Tibial artery (tissue), 4 donors: ENCODE measurements at regions not wholly inside any gene's neighbourhood (a gene's known extent, or its start where the extent isn't known, plus 50 kb on each side); places are given as distances from the start of the nearest gene placed in this dataset.

Experiments
- DNase-seq, 2 donors: peaks; one replicate each; pipeline ENCODE4 v3.0.0-alpha.2; 2019
- H3K27ac ChIP-seq, 2 donors: fragments of 200-600 bp; sonication (generic) in 1 of 2; 1 replicate in 1 of 2; 2 replicates in 1 of 2; pipeline ENCODE4 v1.5.1; 2018 to 2019; ENCODE audit warnings: mild to moderate bottlenecking in 1 of 2
- H3K27me3 ChIP-seq, 2 donors: fragments of 200-600 bp; sonication (generic) in 1 of 2; one replicate each; pipeline versions ENCODE4 v1.5.1 to v1.6.0; 2016 to 2019
- H3K36me3 ChIP-seq, 3 donors: fragments of 200-600 bp; sonication (generic) in 2 of 3; one replicate each; pipeline ENCODE4 v1.5.1; 2016 to 2019; ENCODE audit warnings: mild to moderate bottlenecking in 2 of 3
- H3K4me1 ChIP-seq, 4 donors: fragments of 200-600 bp; sonication (generic) in 2 of 4; 1 replicate in 3 of 4; 2 replicates in 1 of 4; pipeline ENCODE4 v1.5.1; 2016 to 2019
- H3K4me3 ChIP-seq, 2 donors: fragments of 200-600 bp; sonication (generic) in 1 of 2; 1 replicate in 1 of 2; 2 replicates in 1 of 2; pipeline ENCODE4 v1.5.1; 2018 to 2019; ENCODE audit warnings: mild to moderate bottlenecking in 2 of 2
- H3K9me3 ChIP-seq, 3 donors: fragments of 200-600 bp; sonication (generic) in 1 of 3; one replicate each; pipeline ENCODE4 v1.5.1; 2016 to 2019
- intact Hi-C: fragments of 100-400 bp; cut with DNase I; formaldehyde crosslinking; loops from one replicate; pipeline ENCODE4 v1.15.0; 2023; ENCODE audit warnings: low total_unique reads
- TF ChIP-seq, protein P1 (sequence below), 2 experiments: fragments of 200-600 bp in 1 of 2; fragments of 450-650 bp in 1 of 2; IDR thresholded peaks; one replicate each; pipeline ENCODE4 v1.5.1; 2017 to 2019; ENCODE audit warnings: antibody characterized with exemption in 2 of 2, mild to moderate bottlenecking in 1 of 2, moderate library complexity in 1 of 2

DNA sequence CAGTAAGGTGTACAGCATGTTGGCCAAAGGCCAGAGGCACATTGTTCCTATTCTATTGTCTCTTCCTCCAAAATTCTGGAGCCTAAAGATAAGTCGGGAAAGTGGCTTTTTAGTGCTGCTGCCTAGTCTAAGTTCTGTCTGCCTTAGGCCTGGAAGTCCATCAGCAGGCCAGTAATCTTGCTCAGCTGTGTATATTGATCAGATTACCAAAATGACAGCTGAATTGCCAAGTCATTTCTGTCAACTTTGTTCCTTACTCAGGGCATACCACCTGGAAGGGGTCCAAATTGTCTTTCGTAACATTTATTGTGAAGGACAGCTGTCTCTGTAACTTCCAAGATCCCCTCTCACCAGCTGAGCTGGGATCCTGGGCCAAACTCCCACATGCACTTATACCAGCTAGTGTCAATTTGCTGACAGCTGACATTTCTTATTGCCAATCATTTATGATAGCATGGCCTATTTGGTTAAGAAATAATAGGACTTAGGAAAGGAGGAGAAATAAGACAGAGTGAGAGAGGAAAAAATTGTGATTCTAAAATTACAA, 116.8 kb upstream of the FSHR start:
- intact Hi-C loops = no loop called here
- DNase-seq = no peak
- H3K4me3 ChIP-seq = no peak overlapping the region
- no peaks in the 10 kb centered on the region for H3K4me1 ChIP-seq
- no peaks in the 10 kb centered on the region for H3K9me3 ChIP-seq
- H3K36me3 ChIP-seq = no peaks in the 10 kb centered on the region
- no peaks in the 10 kb centered on the region for H3K27me3 ChIP-seq
- no peak overlapping the region for H3K27ac ChIP-seq
- TF ChIP-seq, protein P1, sequence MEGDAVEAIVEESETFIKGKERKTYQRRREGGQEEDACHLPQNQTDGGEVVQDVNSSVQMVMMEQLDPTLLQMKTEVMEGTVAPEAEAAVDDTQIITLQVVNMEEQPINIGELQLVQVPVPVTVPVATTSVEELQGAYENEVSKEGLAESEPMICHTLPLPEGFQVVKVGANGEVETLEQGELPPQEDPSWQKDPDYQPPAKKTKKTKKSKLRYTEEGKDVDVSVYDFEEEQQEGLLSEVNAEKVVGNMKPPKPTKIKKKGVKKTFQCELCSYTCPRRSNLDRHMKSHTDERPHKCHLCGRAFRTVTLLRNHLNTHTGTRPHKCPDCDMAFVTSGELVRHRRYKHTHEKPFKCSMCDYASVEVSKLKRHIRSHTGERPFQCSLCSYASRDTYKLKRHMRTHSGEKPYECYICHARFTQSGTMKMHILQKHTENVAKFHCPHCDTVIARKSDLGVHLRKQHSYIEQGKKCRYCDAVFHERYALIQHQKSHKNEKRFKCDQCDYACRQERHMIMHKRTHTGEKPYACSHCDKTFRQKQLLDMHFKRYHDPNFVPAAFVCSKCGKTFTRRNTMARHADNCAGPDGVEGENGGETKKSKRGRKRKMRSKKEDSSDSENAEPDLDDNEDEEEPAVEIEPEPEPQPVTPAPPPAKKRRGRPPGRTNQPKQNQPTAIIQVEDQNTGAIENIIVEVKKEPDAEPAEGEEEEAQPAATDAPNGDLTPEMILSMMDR (IDR thresholded peaks at IDR 0.05) = no peak

DNA sequence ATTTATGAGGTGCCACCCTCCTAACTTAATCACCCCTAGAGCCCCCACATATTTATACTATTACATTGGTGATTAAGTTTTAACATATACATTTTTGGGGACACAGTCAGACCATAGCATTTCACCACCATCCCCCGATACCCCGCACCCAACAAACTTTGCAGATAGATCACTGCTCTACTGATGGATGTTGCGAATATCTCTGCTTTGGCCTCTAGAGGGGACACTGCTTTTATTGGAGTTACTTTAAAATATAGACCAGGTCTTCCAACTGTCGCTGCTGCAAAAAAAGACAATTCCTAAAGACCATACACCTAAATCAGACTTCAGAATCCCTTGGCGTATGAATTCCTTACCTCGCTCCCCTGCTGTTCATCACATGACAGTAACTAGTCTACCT, 115.8 kb upstream of the FSHR start:
- no peak overlapping the region for H3K27ac ChIP-seq
- intact Hi-C loops = no loop called here
- TF ChIP-seq, protein P1 (IDR thresholded peaks at IDR 0.05) = no peak

DNA sequence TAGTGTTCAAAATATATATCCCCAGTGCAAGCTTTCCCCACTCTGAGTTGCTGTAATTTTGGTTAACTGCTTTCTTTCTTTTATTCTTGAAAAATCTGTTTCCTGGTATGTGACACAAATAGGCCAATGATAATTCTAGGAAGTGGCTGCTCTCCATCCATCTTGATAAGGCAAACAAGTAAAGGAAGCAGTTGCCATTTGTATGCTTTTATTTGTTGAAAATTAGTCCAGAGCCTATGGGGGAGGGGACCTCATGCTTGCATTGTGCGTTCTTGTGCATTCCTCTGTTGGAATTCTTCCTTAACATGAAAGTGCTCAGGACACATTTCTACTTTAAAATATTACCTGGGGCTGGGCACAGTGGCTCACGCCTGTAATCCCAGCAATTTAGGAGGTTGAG, 111.2 kb upstream of the FSHR start:
- intact Hi-C loops = no loop called here
- no peak for DNase-seq
- Histone ChIP-seq H3K27me3 (peaks cover 0 to 7% of the 10 kb centered on the region in 2 donors), H3K4me3 (no peak overlapping the region), H3K27ac (no peak overlapping the region), H3K36me3 (no peaks in the 10 kb centered on the region), H3K4me1 (no peaks in the 10 kb centered on the region), H3K9me3 (no peaks in the 10 kb centered on the region)
- TF ChIP-seq, protein P1 (IDR thresholded peaks at IDR 0.05) = no peak

More for the DNA sequence above, 115.8 kb upstream of the FSHR start:
- Histone ChIP-seq H3K4me1 (no peaks in the 10 kb centered on the region), H3K36me3 (no peaks in the 10 kb centered on the region), H3K27me3 (no peaks in the 10 kb centered on the region), H3K4me3 (no peak overlapping the region), H3K9me3 (no peaks in the 10 kb centered on the region)
- DNase-seq = no peak

DNA sequence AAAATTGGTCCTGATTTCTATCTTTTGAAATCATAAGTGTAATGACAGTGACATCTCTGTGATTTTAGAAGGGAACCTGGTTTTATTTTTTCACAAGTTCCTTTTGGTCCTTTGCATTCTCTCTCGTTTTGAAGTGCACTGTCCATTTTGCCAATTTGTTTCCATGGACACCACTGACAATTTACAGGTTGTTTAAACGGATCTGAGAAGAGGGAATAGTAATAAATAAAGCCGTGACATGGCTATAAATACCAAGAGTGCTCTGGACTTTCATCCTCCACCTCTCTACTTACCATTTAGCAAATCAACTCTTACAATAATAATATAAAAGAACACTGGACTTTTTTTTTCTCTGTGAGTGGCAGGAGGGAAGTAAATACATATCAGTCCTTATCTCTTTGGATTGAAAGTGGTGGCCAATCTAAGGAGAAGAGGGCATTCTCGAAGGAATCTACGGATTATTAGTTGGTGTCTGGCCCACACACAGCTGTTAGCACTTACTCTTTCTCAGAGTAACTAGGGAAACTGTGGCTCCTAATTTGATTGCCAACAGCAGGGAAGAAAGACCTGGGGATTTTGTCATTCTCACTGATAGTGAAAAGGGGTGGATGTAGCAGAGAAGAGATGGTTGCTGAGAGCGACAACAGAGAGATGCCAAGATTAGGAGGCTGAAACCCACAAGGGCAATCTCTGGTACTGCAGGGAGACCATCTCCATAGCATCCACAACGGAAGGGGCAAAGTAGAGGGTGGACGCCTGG, 108.7 kb upstream of the FSHR start:
- intact Hi-C loops = no loop called here

DNA sequence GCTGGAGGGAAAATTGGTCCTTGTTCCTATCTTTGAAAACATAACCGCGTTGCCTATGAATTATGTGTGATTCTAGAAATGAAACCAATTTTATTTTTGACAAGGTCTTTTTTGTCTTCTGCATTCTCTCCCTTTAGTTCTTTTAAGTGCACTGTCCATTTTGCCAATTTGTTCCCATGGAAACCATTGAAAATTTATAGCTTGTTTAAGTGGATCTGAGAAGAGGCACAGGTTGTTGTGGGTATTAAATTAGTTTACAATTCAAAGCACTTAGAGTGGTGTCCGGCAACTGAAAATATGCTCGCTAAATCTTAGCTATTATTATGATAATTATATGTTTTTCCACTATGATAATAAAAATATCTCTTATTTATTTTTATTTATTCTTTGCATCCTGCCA, 107.5 kb upstream of the FSHR start:
- H3K4me3 ChIP-seq = no peak overlapping the region
- no peaks in the 10 kb centered on the region for H3K9me3 ChIP-seq
- no peaks in the 10 kb centered on the region for H3K4me1 ChIP-seq
- no peak overlapping the region for H3K27ac ChIP-seq
- intact Hi-C loops = no loop called here
- TF ChIP-seq, protein P1 (IDR thresholded peaks at IDR 0.05) = no peak
- no peak for DNase-seq
- peaks cover 0 to 7% of the 10 kb centered on the region in 2 donors for H3K27me3 ChIP-seq
- H3K36me3 ChIP-seq = no peaks in the 10 kb centered on the region

More for the DNA sequence above, 108.7 kb upstream of the FSHR start:
- H3K4me3 ChIP-seq = no peak overlapping the region
- H3K27ac ChIP-seq = no peak overlapping the region
- H3K36me3 ChIP-seq = no peaks in the 10 kb centered on the region
- DNase-seq = no peak
- TF ChIP-seq, protein P1 (IDR thresholded peaks at IDR 0.05) = no peak
- no peaks in the 10 kb centered on the region for H3K4me1 ChIP-seq
- H3K27me3 ChIP-seq = peaks cover 0 to 7% of the 10 kb centered on the region in 2 donors
- no peaks in the 10 kb centered on the region for H3K9me3 ChIP-seq
